ENCODE measurements at regions not wholly inside any gene's neighbourhood (a gene's known extent, or its start where the extent isn't known, plus 50 kb on each side); places are given as distances from the start of the nearest gene placed in this dataset.
A peak's percentile ranks its signal among the peaks of the same experiment; 100 is the strongest.

GRCh38 chr17:33508215-33508614, 215.1 kb upstream of the ASIC2 start:
- CTCF ChIA-PET: no interaction called here
- ATAC-seq (no peak), DNase-seq (no peak)
- no peak overlapping the region for H3K27ac Mint-ChIP-seq
- H3K4me3 Mint-ChIP-seq: no peak overlapping the region
- POLR2A ChIA-PET: no interaction called here
- peaks cover 49% of the 10 kb centered on the region for H3K27me3 Mint-ChIP-seq (ENCODE audit: low read depth)
- H3K9me3 Mint-ChIP-seq (ENCODE audit: insufficient read depth): peaks cover 5% of the 10 kb centered on the region
- peaks cover 2% of the 10 kb centered on the region for H3K36me3 Mint-ChIP-seq (ENCODE audit: low read depth)
- H3K4me1 Mint-ChIP-seq (ENCODE audit: low read depth): peaks cover 18% of the 10 kb centered on the region

- ChIA-PET CTCF (no interaction called here), POLR2A (no interaction called here)
- Mint-ChIP-seq H3K36me3 (ENCODE audit: low read depth) (peaks cover 2% of the 10 kb centered on the region), H3K4me1 (ENCODE audit: low read depth) (peaks cover 18% of the 10 kb centered on the region), H3K4me3 (no peak overlapping the region), H3K27ac (no peak overlapping the region), H3K27me3 (ENCODE audit: low read depth) (peaks cover 59% of the 10 kb centered on the region), H3K9me3 (ENCODE audit: insufficient read depth) (peaks cover 5% of the 10 kb centered on the region)
- ATAC-seq (no peak), DNase-seq (no peak)
Measured at GRCh38 chr17:33509331-33509730, 216.2 kb upstream of the ASIC2 start.

- Mint-ChIP-seq H3K9me3 (ENCODE audit: insufficient read depth) (peaks cover 5% of the 10 kb centered on the region), H3K27ac (no peak overlapping the region), H3K27me3 (ENCODE audit: low read depth) (peaks cover 55% of the 10 kb centered on the region), H3K4me3 (no peak overlapping the region), H3K4me1 (ENCODE audit: low read depth) (peaks cover 17% of the 10 kb centered on the region), H3K36me3 (ENCODE audit: low read depth) (peaks cover 2% of the 10 kb centered on the region)
- peak; percentile 62 for DNase-seq
- POLR2A ChIA-PET: no interaction called here
- peak; percentile 36 for ATAC-seq
- CTCF ChIA-PET: no interaction called here
Measured at GRCh38 chr17:33511670-33512069, 218.6 kb upstream of the ASIC2 start.

GRCh38 chr17:33512113-33512512, 219.0 kb upstream of the ASIC2 start:
- H3K36me3 Mint-ChIP-seq (ENCODE audit: low read depth): peaks cover 2% of the 10 kb centered on the region
- H3K9me3 Mint-ChIP-seq (ENCODE audit: insufficient read depth): peaks cover 5% of the 10 kb centered on the region
- DNase-seq (no peak), ATAC-seq (peak; percentile 15)
- peaks cover 13% of the 10 kb centered on the region for H3K4me1 Mint-ChIP-seq (ENCODE audit: low read depth)
- ChIA-PET POLR2A (no interaction called here), CTCF (no interaction called here)
- peaks cover 50% of the 10 kb centered on the region for H3K27me3 Mint-ChIP-seq (ENCODE audit: low read depth)
- H3K27ac Mint-ChIP-seq: no peak overlapping the region
- no peak overlapping the region for H3K4me3 Mint-ChIP-seq

GRCh38 chr17:33513769-33514168, 220.7 kb upstream of the ASIC2 start:
- Mint-ChIP-seq H3K27me3 (ENCODE audit: low read depth) (peaks cover 37% of the 10 kb centered on the region), H3K36me3 (ENCODE audit: low read depth) (peaks cover 2% of the 10 kb centered on the region), H3K4me3 (no peak overlapping the region), H3K4me1 (ENCODE audit: low read depth) (peaks cover 11% of the 10 kb centered on the region), H3K9me3 (ENCODE audit: insufficient read depth) (peaks cover 5% of the 10 kb centered on the region), H3K27ac (no peak overlapping the region)
- POLR2A ChIA-PET: no interaction called here
- CTCF ChIA-PET: no interaction called here
- ATAC-seq (no peak), DNase-seq (no peak)

- POLR2A ChIA-PET: no interaction called here
- Mint-ChIP-seq H3K36me3 (ENCODE audit: low read depth) (peaks cover 2% of the 10 kb centered on the region), H3K9me3 (ENCODE audit: insufficient read depth) (peaks cover 5% of the 10 kb centered on the region), H3K4me3 (no peak overlapping the region), H3K27me3 (ENCODE audit: low read depth) (peaks cover 33% of the 10 kb centered on the region), H3K27ac (no peak overlapping the region), H3K4me1 (ENCODE audit: low read depth) (peaks cover 11% of the 10 kb centered on the region)
- CTCF ChIA-PET: no interaction called here
- no peak for DNase-seq
- no peak for ATAC-seq
Measured at GRCh38 chr17:33514369-33514768, 221.3 kb upstream of the ASIC2 start.

GRCh38 chr17:33515974-33516373, 222.9 kb upstream of the ASIC2 start:
- no peak overlapping the region for H3K4me3 Mint-ChIP-seq
- ATAC-seq: no peak
- ChIA-PET CTCF (no interaction called here), POLR2A (no interaction called here)
- H3K27me3 Mint-ChIP-seq (ENCODE audit: low read depth): peaks cover 27% of the 10 kb centered on the region
- no peak for DNase-seq
- peaks cover 2% of the 10 kb centered on the region for H3K36me3 Mint-ChIP-seq (ENCODE audit: low read depth)
- no peak overlapping the region for H3K27ac Mint-ChIP-seq
- peaks cover 5% of the 10 kb centered on the region for H3K9me3 Mint-ChIP-seq (ENCODE audit: insufficient read depth)
- peaks cover 11% of the 10 kb centered on the region for H3K4me1 Mint-ChIP-seq (ENCODE audit: low read depth)

- no peak overlapping the region for H3K4me3 Mint-ChIP-seq
- peaks cover 2% of the 10 kb centered on the region for H3K36me3 Mint-ChIP-seq (ENCODE audit: low read depth)
- ChIA-PET POLR2A (no interaction called here), CTCF (no interaction called here)
- H3K27me3 Mint-ChIP-seq (ENCODE audit: low read depth): peaks cover 27% of the 10 kb centered on the region
- H3K9me3 Mint-ChIP-seq (ENCODE audit: insufficient read depth): peaks cover 5% of the 10 kb centered on the region
- H3K4me1 Mint-ChIP-seq (ENCODE audit: low read depth): peaks cover 4% of the 10 kb centered on the region
- DNase-seq (no peak), ATAC-seq (no peak)
- no peak overlapping the region for H3K27ac Mint-ChIP-seq
Measured at GRCh38 chr17:33516645-33517044, 223.6 kb upstream of the ASIC2 start.

GRCh38 chr17:33517746-33518145, 224.7 kb upstream of the ASIC2 start:
- no peaks in the 10 kb centered on the region for H3K4me1 Mint-ChIP-seq (ENCODE audit: low read depth)
- peaks cover 5% of the 10 kb centered on the region for H3K9me3 Mint-ChIP-seq (ENCODE audit: insufficient read depth)
- H3K36me3 Mint-ChIP-seq (ENCODE audit: low read depth): peaks cover 2% of the 10 kb centered on the region
- no peak for DNase-seq
- ATAC-seq: no peak
- H3K27me3 Mint-ChIP-seq (ENCODE audit: low read depth): peaks cover 21% of the 10 kb centered on the region
- POLR2A ChIA-PET: no interaction called here
- H3K27ac Mint-ChIP-seq: no peak overlapping the region
- H3K4me3 Mint-ChIP-seq: no peak overlapping the region
- CTCF ChIA-PET: interaction anchor here (0.7 to 2.5 kb wide), 2 partner anchors 233 to 1030 kb away, joined by 3 to 9 read pairs; no protein-coding TSS in a partner anchor

GRCh38 chr17:33519692-33520091, 226.6 kb upstream of the ASIC2 start:
- Mint-ChIP-seq H3K9me3 (ENCODE audit: insufficient read depth) (no peaks in the 10 kb centered on the region), H3K4me3 (no peak overlapping the region), H3K27me3 (ENCODE audit: low read depth) (peaks cover 7% of the 10 kb centered on the region), H3K36me3 (ENCODE audit: low read depth) (no peaks in the 10 kb centered on the region), H3K4me1 (ENCODE audit: low read depth) (no peaks in the 10 kb centered on the region), H3K27ac (no peak overlapping the region)
- no peak for ATAC-seq
- DNase-seq: no peak
- ChIA-PET CTCF (interaction anchor here (0.8 to 1.2 kb wide), 3 partner anchors 25 to 231 kb away, joined by 3 to 4 read pairs (median 3); no protein-coding TSS in a partner anchor), POLR2A (no interaction called here)

GRCh38 chr17:33520426-33521330, 227.6 kb upstream of the ASIC2 start:
- ChIA-PET POLR2A (no interaction called here), CTCF (interaction anchor here (0.8 to 1.2 kb wide), 3 partner anchors 24 to 230 kb away, joined by 3 to 4 read pairs (median 3); no protein-coding TSS in a partner anchor)
- Mint-ChIP-seq H3K4me3 (no peak overlapping the region), H3K27me3 (ENCODE audit: low read depth) (peaks cover 4% of the 10 kb centered on the region), H3K4me1 (ENCODE audit: low read depth) (no peaks in the 10 kb centered on the region), H3K27ac (no peak overlapping the region), H3K9me3 (ENCODE audit: insufficient read depth) (no peaks in the 10 kb centered on the region), H3K36me3 (ENCODE audit: low read depth) (no peaks in the 10 kb centered on the region)
- no peak for ATAC-seq
- DNase-seq: peak; percentile 49

- ATAC-seq: no peak
- H3K27ac Mint-ChIP-seq: no peak overlapping the region
- no peaks in the 10 kb centered on the region for H3K36me3 Mint-ChIP-seq (ENCODE audit: low read depth)
- ChIA-PET CTCF (no interaction called here), POLR2A (no interaction called here)
- H3K27me3 Mint-ChIP-seq (ENCODE audit: low read depth): no peaks in the 10 kb centered on the region
- no peaks in the 10 kb centered on the region for H3K4me1 Mint-ChIP-seq (ENCODE audit: low read depth)
- H3K4me3 Mint-ChIP-seq: no peak overlapping the region
- H3K9me3 Mint-ChIP-seq (ENCODE audit: insufficient read depth): no peaks in the 10 kb centered on the region
- DNase-seq: no peak
Measured at GRCh38 chr17:33521784-33522183, 228.7 kb upstream of the ASIC2 start.

Measured in activated CD8-positive, alpha-beta T cell treated with anti-CD3 and anti-CD28 coated beads, Interleukin-2, amount 10 ng/mL, durations not matched to agents 7 days and 5 days (primary cell).